H7 (cell line): ENCODE measurements at regions not wholly inside any gene's neighbourhood (a gene's known extent, or its start where the extent isn't known, plus 50 kb on each side); places are given as distances from the start of the nearest gene placed in this dataset.
"Not testable (repeated sequence)": the region's sequence is repeated elsewhere in the genome, so short reads cannot be mapped to it uniquely, and the experiment has no call there.

Experiments used
- DNase-seq: peaks from one replicate; pipeline ENCODE4 v3.0.0; 2012
- H3K27me3 ChIP-seq: 2 replicates; pipeline ENCODE4 v1.6.0; 2011; ENCODE audit warnings: mild to moderate bottlenecking, low read length; ENCODE audit not compliant: control insufficient read depth, insufficient read depth
- H3K36me3 ChIP-seq: replicated peaks from 2 replicates; pipeline ENCODE4 v1.5.1; 2011; ENCODE audit warnings: low read length; ENCODE audit not compliant: control insufficient read depth, insufficient read depth
- H3K4me3 ChIP-seq: 2 replicates; pipeline ENCODE4 v1.5.1; 2011; ENCODE audit warnings: low read depth, mild to moderate bottlenecking, control low read depth, low read length, moderate library complexity; ENCODE audit not compliant: insufficient read depth

DNA sequence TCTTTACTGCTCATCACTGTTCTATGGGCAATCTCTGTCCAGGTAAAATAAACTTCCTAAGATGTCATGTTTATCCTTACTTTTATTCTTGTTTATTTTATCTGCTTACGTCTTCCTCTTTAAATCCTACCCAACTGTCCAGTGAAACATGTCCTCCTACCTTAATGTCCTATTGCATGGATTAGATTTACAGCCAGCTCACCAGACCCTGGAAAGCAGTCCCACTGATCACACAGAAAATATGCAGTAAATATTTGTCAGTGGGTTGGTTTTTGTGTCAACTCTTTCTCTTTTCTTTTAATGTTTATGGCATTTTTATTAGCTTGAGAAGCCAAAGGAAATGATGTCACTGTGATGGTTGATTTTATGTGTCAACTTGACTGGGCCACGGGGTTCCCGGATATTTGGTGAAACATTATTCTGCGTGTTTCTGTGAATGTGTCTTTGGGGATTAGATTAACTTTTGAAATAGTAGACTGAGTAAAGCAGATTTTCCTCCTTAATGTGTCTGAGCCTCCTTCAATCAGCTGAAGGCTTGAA, 258.3 kb downstream of the SRGAP2C start:
- no peaks in the 10 kb centered on the region for H3K27me3 ChIP-seq
- no peak overlapping the region for H3K4me3 ChIP-seq
- H3K36me3 ChIP-seq: no peaks in the 10 kb centered on the region
- no peak for DNase-seq

DNA sequence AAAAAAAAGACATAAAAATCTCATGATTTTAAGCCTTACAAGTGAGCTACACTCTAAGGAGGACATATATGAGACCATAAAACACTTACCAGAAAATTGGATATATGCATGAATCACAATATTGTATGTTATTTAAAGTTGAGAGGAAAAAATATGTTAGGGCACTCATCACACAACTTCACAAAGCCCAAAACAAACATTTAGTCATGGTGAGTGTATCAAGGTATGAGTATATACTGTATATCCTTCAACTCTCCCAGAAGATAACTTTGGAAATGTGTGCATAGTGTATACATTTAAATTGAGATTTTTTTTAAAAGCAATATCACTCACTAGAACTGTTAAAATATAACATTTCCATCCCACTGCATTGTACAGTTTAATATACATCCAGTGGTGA, 259.3 kb downstream of the SRGAP2C start:
- Histone ChIP-seq H3K4me3 (no peak overlapping the region), H3K36me3 (no peaks in the 10 kb centered on the region), H3K27me3 (no peaks in the 10 kb centered on the region)
- no peak for DNase-seq

DNA sequence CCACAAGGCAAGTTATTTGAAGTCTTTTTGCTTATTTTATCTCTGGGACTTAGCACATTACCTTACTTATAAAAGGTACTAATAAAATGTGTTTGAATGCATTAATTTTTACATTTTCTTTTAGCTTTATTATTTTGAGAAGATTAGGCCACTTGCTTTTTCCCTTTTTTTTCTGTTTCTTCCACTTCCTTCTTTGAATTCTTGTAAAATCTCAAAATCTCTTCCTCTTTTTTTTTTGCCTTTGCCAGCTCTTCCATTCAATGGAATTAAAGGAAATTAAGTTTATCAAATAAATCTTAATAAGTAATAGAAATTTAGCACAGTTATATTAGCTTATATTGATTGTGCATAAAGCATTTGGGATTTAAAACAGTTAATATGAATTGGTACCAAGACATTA, 260.9 kb downstream of the SRGAP2C start:
- Histone ChIP-seq H3K27me3 (no peaks in the 10 kb centered on the region), H3K4me3 (no peak overlapping the region), H3K36me3 (no peaks in the 10 kb centered on the region)
- DNase-seq: no peak

DNA sequence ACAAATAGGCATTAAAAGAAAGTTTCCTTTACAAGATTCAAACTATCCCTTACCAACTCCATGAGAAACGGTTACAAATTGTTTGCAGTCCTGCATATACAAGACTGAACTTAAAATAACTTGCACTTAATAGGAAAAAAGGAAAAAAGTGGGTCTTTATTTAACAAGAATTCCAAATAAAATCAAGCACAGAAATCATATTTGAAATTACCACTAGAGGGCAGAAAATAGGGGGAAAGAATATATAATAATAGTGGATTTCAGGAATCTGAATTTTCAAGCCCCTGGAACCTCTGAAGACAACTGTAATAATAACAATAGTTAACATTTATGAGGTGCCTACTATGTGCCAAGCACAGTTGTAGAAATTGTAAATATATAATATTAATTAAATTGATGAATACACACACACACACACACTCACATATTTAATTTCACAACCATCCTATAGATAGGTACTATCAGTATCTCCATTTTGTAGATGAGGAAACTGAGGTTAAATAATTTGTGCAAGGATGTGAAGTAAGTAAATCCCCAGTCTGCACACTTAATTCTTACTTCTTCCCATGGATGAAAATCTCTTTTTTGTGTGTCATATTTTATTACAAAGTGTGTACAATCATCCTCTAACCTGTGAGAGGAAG, 262.6 kb downstream of the SRGAP2C start:
- not testable (repeated sequence) for H3K36me3 ChIP-seq, H3K27me3 ChIP-seq, DNase-seq, H3K4me3 ChIP-seq

DNA sequence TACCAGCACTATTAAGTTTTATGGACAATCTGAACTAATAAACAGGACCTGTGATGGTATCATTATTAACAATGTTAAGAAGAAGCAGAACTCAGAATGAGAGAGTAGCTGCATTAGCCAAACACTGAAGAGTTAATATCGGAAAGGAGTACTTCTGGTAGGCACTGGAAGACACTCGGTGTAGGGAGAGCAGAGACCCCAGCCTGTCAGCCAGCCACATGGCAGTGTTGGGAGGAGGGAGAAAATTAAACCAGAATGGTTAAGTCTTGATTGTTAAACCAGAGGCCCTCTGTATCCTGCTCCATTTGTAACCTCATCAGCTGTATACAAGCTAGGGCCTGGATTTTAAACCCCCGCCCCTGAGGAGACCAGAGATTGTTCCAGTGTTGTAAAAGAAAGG, 263.3 kb downstream of the SRGAP2C start:
- H3K27me3 ChIP-seq: not testable (repeated sequence)

DNA sequence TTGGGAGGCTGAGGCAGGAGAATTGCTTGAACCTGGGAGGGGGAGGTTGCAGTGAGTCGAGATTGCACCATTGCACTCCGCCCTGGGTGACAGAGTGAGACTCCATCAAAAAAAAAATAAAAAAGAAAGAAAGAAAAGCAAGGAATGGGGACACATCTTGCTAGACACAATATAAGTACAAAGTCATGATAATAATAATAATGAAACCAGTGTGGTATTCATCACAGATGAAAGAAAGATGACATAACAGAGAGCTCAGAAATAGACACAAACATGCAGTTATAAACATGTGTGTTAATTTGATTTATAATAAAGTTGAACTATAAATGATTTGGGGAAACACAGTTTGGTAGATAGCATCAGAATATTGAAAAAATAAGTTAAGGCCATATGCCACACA, 264.1 kb downstream of the SRGAP2C start:
- H3K36me3 ChIP-seq: no peaks in the 10 kb centered on the region
- no peak overlapping the region for H3K4me3 ChIP-seq
- H3K27me3 ChIP-seq: no peaks in the 10 kb centered on the region
- DNase-seq: no peak

More for the DNA sequence above, 263.3 kb downstream of the SRGAP2C start:
- H3K36me3 ChIP-seq, H3K4me3 ChIP-seq, DNase-seq: not testable (repeated sequence)

DNA sequence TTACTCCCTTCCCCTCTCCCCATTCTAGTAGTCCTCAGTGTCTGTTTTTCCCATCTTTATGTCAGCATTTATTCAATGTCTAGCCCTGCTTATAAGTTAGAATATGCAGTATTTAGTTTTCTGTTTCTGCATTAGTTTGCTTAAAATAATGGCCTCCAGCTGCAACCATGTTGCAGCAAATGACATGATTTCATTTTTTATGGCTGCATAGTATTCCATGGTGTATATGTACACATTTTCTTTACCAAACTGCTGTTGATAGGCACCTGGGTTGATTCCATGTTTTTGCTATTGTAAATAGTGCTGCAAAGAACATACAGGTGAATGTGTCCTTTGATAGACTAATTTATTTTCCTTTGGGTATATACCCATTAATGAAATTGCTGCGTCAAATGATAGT, 267.7 kb downstream of the SRGAP2C start:
- no peak for DNase-seq
- Histone ChIP-seq H3K27me3 (no peaks in the 10 kb centered on the region), H3K4me3 (no peak overlapping the region), H3K36me3 (no peaks in the 10 kb centered on the region)

DNA sequence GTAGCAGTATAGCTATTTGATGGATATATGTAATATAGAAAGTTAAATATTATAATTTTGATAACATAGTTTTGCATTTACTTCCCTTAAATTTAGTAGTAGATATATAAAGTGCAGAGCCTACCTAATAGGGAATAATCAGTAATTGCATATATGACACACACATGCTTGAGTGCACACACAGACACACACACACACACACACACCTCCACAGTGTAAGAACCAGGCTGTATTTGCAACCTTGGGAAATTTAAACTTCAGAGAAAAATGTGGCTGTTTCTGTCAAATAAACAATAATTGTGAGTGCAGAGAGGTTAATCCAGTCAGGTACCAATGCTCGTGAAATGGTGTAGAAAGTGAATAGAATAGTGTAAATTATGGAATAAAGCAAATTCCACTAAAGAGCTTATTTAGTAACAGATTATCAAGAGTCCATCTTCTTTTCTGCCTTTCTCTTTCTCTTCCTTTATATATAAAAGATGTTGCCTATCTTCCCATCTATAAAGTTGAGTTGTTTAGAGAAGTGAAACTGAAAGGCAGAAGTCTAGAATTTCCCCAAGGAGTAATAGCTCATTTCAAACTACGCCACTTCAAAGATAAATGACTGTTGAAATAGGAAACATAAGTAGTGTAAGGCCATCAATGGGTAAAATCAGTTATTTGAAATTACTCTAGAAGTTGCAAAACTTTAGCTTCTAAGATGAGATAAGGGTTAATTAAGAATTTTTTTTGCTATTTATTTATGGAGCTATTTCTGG, 273.7 kb downstream of the SRGAP2C start:
- Histone ChIP-seq H3K27me3 (no peaks in the 10 kb centered on the region), H3K36me3 (no peaks in the 10 kb centered on the region), H3K4me3 (no peak overlapping the region)
- DNase-seq: no peak

DNA sequence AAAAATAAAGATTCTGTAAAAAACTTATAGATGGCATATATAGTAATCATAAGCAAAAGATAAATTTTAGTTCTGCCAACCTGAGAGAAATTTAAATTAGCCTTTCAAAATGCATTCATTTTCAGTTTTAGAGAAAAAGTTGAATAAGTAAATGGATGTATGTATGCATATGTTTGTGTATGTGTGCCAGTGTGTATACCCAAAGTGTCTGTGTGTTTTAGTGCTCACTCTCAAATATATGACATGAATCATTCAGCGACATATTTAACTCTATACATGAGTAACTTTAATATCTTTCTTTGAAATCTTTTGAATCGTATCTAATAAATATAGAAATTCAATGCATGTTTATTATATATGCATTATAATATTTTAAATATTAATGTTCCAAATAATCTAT, 274.5 kb downstream of the SRGAP2C start:
- no peaks in the 10 kb centered on the region for H3K27me3 ChIP-seq

DNA sequence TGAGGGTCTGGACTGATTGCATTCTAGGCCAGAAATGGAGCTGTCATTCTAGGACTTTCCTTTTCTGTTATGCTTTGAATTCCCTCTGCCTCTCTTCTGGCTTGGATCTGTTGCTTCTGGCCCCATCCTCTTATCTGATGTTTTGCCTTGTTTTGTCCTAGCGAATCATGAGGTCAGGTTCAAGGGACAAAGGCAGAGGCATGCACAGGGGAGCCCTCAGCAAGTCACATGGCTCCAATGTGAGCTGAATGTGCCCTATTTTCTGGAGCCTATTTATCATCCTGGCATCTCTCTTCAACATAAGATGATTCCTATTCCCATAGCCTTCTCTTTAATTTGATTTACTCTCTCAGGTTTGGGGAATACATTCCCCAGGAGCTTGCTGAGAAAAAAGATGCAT, 284.6 kb downstream of the SRGAP2C start:
- H3K36me3 ChIP-seq, H3K27me3 ChIP-seq, H3K4me3 ChIP-seq, DNase-seq: not testable (repeated sequence)

More for the DNA sequence above, 274.5 kb downstream of the SRGAP2C start:
- Histone ChIP-seq H3K36me3 (no peaks in the 10 kb centered on the region), H3K4me3 (no peak overlapping the region)
- DNase-seq: no peak

DNA sequence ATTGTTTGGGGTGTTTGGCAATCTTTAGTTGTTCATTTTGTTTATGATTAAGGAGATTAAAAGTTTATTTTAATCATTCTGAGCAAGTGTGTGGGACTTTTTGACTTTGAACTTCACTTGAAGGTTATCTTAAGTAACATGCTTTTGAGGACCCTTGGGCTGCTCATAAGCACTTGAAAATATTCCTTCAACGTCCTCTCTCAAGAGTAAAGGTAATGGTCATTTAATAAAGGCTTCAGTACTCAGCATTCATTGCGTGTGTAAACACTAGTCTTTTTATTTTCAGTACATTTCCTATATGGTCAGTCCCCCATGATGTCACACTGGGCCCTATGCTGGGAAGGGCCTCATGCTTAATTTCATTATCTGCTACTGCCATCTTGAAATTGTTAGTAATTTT, 285.6 kb downstream of the SRGAP2C start:
- not testable (repeated sequence) for H3K27me3 ChIP-seq, H3K4me3 ChIP-seq, DNase-seq, H3K36me3 ChIP-seq

DNA sequence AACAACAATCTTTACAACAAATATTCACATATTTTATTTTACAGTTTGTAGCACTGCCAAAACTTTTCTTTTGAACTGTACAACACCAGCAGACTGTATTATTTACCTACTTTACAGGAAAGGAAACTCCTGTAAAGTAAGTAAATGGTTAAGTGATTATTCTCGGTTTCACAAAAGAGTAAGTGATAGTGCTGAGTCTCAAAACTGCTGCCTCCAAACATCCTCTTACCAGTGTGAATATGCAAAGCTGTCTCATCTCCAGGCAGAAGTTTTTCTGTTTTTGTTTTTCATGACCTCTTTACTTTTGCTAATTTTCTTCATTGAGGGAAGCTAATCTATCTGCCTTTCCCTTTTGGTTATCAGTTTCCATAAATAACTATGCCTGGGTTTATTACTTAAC, 286.7 kb downstream of the SRGAP2C start:
- H3K27me3 ChIP-seq: no peaks in the 10 kb centered on the region
- DNase-seq: no peak
- H3K4me3 ChIP-seq: no peak overlapping the region
- H3K36me3 ChIP-seq: no peaks in the 10 kb centered on the region

DNA sequence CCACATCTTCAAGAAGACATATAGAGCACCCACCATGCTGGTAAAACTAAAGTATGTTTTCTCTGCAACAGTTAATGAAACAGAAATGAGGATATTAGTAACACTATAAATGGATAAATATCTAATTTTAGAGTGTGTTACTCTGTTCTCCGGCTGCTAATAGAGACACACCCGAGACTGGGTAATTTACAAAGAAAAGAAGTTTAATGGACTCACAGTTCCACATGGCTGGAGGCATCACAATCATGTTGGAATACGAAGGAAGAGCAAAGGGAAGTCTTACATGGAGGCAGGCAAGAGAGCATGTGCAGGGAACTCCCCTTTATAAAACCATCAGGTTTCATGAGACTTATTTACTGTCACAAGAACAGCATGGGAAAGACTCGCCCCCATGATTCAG, 287.2 kb downstream of the SRGAP2C start:
- no peak for DNase-seq
- H3K27me3 ChIP-seq: no peaks in the 10 kb centered on the region
- no peak overlapping the region for H3K4me3 ChIP-seq
- H3K36me3 ChIP-seq: no peaks in the 10 kb centered on the region

DNA sequence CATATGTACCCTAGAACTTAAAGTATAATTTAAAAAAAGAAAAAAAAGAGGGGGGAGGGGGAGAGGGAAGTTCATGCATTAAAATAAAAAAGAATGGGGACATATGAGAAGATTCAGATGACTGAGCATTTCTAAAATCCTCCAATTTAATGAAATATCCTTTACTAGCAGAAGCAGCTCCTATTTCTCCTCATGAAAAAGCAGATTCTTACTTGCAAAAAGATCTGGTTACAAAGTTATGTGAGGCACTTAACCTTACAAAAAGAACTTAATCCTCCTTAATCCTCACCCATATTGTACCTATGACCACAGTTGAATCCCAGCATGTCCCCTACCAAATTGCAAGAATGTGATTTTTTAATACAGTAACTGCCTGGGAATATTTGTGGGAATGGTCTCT, 298.5 kb downstream of the SRGAP2C start:
- Histone ChIP-seq H3K36me3 (no peaks in the 10 kb centered on the region), H3K27me3 (no peaks in the 10 kb centered on the region), H3K4me3 (no peak overlapping the region)
- DNase-seq: no peak

DNA sequence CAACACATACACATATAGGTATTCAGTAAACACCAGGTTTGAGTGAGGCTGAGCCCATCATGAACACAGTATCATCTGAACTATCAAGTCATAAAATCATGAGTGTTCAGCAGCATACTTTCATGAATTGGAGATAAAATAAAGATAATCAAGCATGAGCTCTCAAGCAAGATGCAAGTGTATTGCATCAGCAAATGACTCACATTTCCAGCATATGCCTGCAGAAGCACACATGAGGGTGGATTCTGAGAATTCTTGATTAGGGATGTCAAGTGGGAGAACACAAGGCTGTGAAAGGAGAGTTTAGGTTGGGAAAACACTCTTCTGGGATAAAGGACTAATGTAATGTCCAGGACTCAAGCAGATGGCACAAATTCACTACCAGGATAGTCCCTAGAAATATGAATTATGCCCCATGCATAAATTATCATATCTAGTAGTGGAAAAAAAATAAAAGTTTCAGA, 299.2 kb downstream of the SRGAP2C start:
- Histone ChIP-seq H3K36me3 (no peaks in the 10 kb centered on the region), H3K27me3 (no peaks in the 10 kb centered on the region), H3K4me3 (no peak overlapping the region)
- DNase-seq: no peak
